ENCODE measurements at regions not wholly inside any gene's neighbourhood (a gene's known extent, or its start where the extent isn't known, plus 50 kb on each side); places are given as distances from the start of the nearest gene placed in this dataset.
"Not testable (repeated sequence)": the region's sequence is repeated elsewhere in the genome, so short reads cannot be mapped to it uniquely, and the experiment has no call there.

GRCh38 chr2:77664491-77664890, 142.3 kb upstream of the LRRTM4 start:
- ATAC-seq (ENCODE audit: insufficient number of reproducible peaks, low FRiP score, low read depth) (no peak), DNase-seq (ENCODE audit: low spot score) (no peak)
- Histone ChIP-seq H3K27me3 (replicated peaks; ENCODE audit: insufficient read depth) (no peaks in the 10 kb centered on the region), H3K4me1 (ENCODE audit: control insufficient read depth in 1 of 2, low read depth in 2 of 2) (no peaks in the 10 kb centered on the region), H3K9me3 (no peaks in the 10 kb centered on the region), H3K36me3 (no peaks in the 10 kb centered on the region), H3K27ac (no peak overlapping the region), H3K4me3 (no peak overlapping the region)
- no peak for TF ChIP-seq CTCF (IDR thresholded peaks at IDR 0.05)

- ATAC-seq (ENCODE audit: insufficient number of reproducible peaks, low FRiP score, low read depth) = no peak
- no peaks in the 10 kb centered on the region for H3K9me3 ChIP-seq
- no peak for DNase-seq (ENCODE audit: low spot score)
- H3K36me3 ChIP-seq = no peaks in the 10 kb centered on the region
- no peak overlapping the region for H3K27ac ChIP-seq
- TF ChIP-seq CTCF (IDR thresholded peaks at IDR 0.05) = no peak
- no peaks in the 10 kb centered on the region for H3K27me3 ChIP-seq (replicated peaks; ENCODE audit: insufficient read depth)
- H3K4me3 ChIP-seq = no peak overlapping the region
- H3K4me1 ChIP-seq (ENCODE audit: control insufficient read depth in 1 of 2, low read depth in 2 of 2) = no peaks in the 10 kb centered on the region
Measured at GRCh38 chr2:77666251-77666980, 144.2 kb upstream of the LRRTM4 start.

- H3K27me3 ChIP-seq (replicated peaks; ENCODE audit: insufficient read depth); H3K9me3 ChIP-seq; DNase-seq (ENCODE audit: low spot score); H3K4me1 ChIP-seq (ENCODE audit: control insufficient read depth in 1 of 2, low read depth in 2 of 2); H3K4me3 ChIP-seq; H3K27ac ChIP-seq; H3K36me3 ChIP-seq; ATAC-seq (ENCODE audit: insufficient number of reproducible peaks, low FRiP score, low read depth): not testable (repeated sequence)
Measured at GRCh38 chr2:77684543-77685319, 162.6 kb upstream of the LRRTM4 start.

GRCh38 chr2:77712601-77713000, 190.4 kb upstream of the LRRTM4 start:
- DNase-seq (ENCODE audit: low spot score) (no peak), ATAC-seq (ENCODE audit: insufficient number of reproducible peaks, low FRiP score, low read depth) (no peak)
- H3K4me1 ChIP-seq (ENCODE audit: control insufficient read depth in 1 of 2, low read depth in 2 of 2) = no peaks in the 10 kb centered on the region
- no peaks in the 10 kb centered on the region for H3K36me3 ChIP-seq
- no peaks in the 10 kb centered on the region for H3K27me3 ChIP-seq (replicated peaks; ENCODE audit: insufficient read depth)
- no peak overlapping the region for H3K4me3 ChIP-seq
- TF ChIP-seq CTCF (IDR thresholded peaks at IDR 0.05) = no peak
- H3K27ac ChIP-seq = no peak overlapping the region
- no peaks in the 10 kb centered on the region for H3K9me3 ChIP-seq

- Histone ChIP-seq H3K27ac (no peak overlapping the region), H3K9me3 (no peaks in the 10 kb centered on the region), H3K4me3 (no peak overlapping the region), H3K4me1 (ENCODE audit: control insufficient read depth in 1 of 2, low read depth in 2 of 2) (no peaks in the 10 kb centered on the region), H3K36me3 (no peaks in the 10 kb centered on the region), H3K27me3 (replicated peaks; ENCODE audit: insufficient read depth) (no peaks in the 10 kb centered on the region)
- DNase-seq (ENCODE audit: low spot score) = no peak
- no peak for TF ChIP-seq CTCF (IDR thresholded peaks at IDR 0.05)
- ATAC-seq (ENCODE audit: insufficient number of reproducible peaks, low FRiP score, low read depth) = no peak
Measured at GRCh38 chr2:77713412-77713811, 191.2 kb upstream of the LRRTM4 start.
